PC-3 (cell line): ENCODE measurements at regions not wholly inside any gene's neighbourhood (a gene's known extent, or its start where the extent isn't known, plus 50 kb on each side); places are given as distances from the start of the nearest gene placed in this dataset. TPM values are rescaled to one million over a fixed set of nuclear protein-coding genes. Genes with fewer than 3 reads are reported as not detected.
"Not testable (repeated sequence)": the region's sequence is repeated elsewhere in the genome, so short reads cannot be mapped to it uniquely, and the experiment has no call there.

Source experiments
- ATAC-seq: fragments of 200-7000 bp; cut with Tn5 transposase; 2 replicates; pipeline ENCODE4 v1.9.1; 2020; ENCODE audit warnings: mild to moderate bottlenecking, moderate library complexity
- BruUV-seq: library from RNA; stranded (reverse); fragments of 400-500 nt; replicated peaks from 2 replicates; lab custom pipeline; 2021; lab: Mats Ljungman, UMichigan
- CTCF ChIA-PET: fragments of 300-600 bp; sonication (Branson Sonifier 250); formaldehyde crosslinking; loops from one replicate; lab custom pipeline; 2022; ENCODE audit warnings: antibody characterized with exemption; lab: Charles Lee
- POLR2A ChIA-PET: fragments of 300-600 bp; sonication (Branson Sonifier 250); formaldehyde crosslinking; loops from one replicate; lab custom pipeline; 2022; ENCODE audit warnings: antibody characterized with exemption; ENCODE audit not compliant: unreplicated experiment; lab: Charles Lee
- DNase-seq: peaks from one replicate; pipeline ENCODE4 v3.0.0-alpha.2; 2015
- H2AFZ ChIP-seq: fragments of 300-600 bp; sonication (generic); 2 replicates; pipeline ENCODE4 v1.6.0; 2016; ENCODE audit warnings: antibody characterized with exemption, low read length
- H3F3A ChIP-seq: fragments of 300-600 bp; sonication (generic); one replicate; pipeline ENCODE4 v1.6.0; 2017; ENCODE audit warnings: antibody characterized with exemption, low read length, control low read depth, mild to moderate bottlenecking; ENCODE audit not compliant: unreplicated experiment
- H3K27ac ChIP-seq: fragments of 300-600 bp; sonication (generic); 2 replicates; pipeline ENCODE4 v1.5.1; 2016; ENCODE audit warnings: mild to moderate bottlenecking, low read length
- H3K27me3 ChIP-seq: fragments of 300-600 bp; sonication (generic); 2 replicates; pipeline ENCODE4 v1.6.1; 2016; ENCODE audit warnings: low read length, mixed read lengths
- H3K36me3 ChIP-seq: fragments of 300-600 bp; sonication (generic); 2 replicates; pipeline ENCODE4 v1.6.1; 2016; ENCODE audit warnings: low read depth, mixed run types, low read length, mixed read lengths
- H3K4me1 ChIP-seq: fragments of 300-600 bp; sonication (generic); 2 replicates; pipeline ENCODE4 v1.5.1; 2016; ENCODE audit warnings: low read length; ENCODE audit not compliant: insufficient read depth
- H3K4me2 ChIP-seq: fragments of 300-600 bp; sonication (generic); 2 replicates; pipeline ENCODE4 v1.6.0; 2016; ENCODE audit warnings: low read length
- H3K4me3 ChIP-seq: fragments of 300-600 bp; sonication (generic); 2 replicates; pipeline ENCODE4 v1.5.1; 2016; ENCODE audit warnings: mild to moderate bottlenecking, low read length, mixed read lengths
- H3K79me2 ChIP-seq: fragments of 300-600 bp; sonication (generic); 2 replicates; pipeline ENCODE4 v1.6.1; 2017; ENCODE audit warnings: low read length, mixed read lengths
- H3K9ac ChIP-seq: fragments of 300-600 bp; sonication (generic); 2 replicates; pipeline ENCODE4 v1.6.0; 2016; ENCODE audit warnings: mild to moderate bottlenecking, low read length
- H3K9me2 ChIP-seq: fragments of 300-600 bp; sonication (generic); replicated peaks from 2 replicates; pipeline ENCODE4 v1.6.1; 2016; ENCODE audit warnings: mixed run types, low read length, mixed read lengths
- H3K9me3 ChIP-seq: fragments of 300-600 bp; sonication (generic); 2 replicates; pipeline ENCODE4 v1.6.1; 2016; ENCODE audit warnings: low read length, mixed read lengths
- H4K20me1 ChIP-seq: fragments of 300-600 bp; sonication (generic); 2 replicates; pipeline ENCODE4 v1.6.1; 2016; ENCODE audit warnings: low read length, mixed read lengths
- CTCF ChIP-seq: fragments of 300-600 bp; sonication (generic); conservative IDR thresholded peaks from 2 replicates; pipeline ENCODE4 v1.5.1; 2017; ENCODE audit warnings: antibody characterized with exemption, low read depth, mild to moderate bottlenecking, low read length
- EZH2 ChIP-seq: fragments of 300-600 bp; sonication (generic); IDR thresholded peaks from one replicate; pipeline ENCODE4 v1.6.1; 2017; ENCODE audit warnings: antibody characterized with exemption, mild to moderate bottlenecking, low read length; ENCODE audit not compliant: unreplicated experiment
- EZH2phosphoT487 ChIP-seq: fragments of 300-600 bp; sonication (generic); IDR thresholded peaks from 2 replicates; pipeline ENCODE4 v1.6.1; 2018; ENCODE audit warnings: mild to moderate bottlenecking, antibody characterized with exemption, low read length, borderline replicate concordance
- intact Hi-C: fragments of 100-400 bp; cut with micrococcal nuclease; formaldehyde crosslinking; loops from 2 replicates; pipeline ENCODE4 v1.9.0; 2023
- microRNA-seq: library from miRNA; unstranded; fragments of <30 nt; microRNA quantifications from one replicate; pipeline ENCODE4 v1.1.0, GENCODE V29; 2020; ENCODE audit not compliant: unreplicated experiment

- peak overlapping the region; percentile 5; the same call in 1 of the 2 replicates for H3K27ac ChIP-seq
- TF ChIP-seq EZH2phosphoT487 = no peak
- no peak for TF ChIP-seq CTCF
- TF ChIP-seq EZH2 = no peak
- ATAC-seq (no peak), DNase-seq (no peak)
- ChIA-PET CTCF (no interaction called here), POLR2A (no interaction called here)
- no peak overlapping the region for H3K9ac ChIP-seq
- no peaks in the 10 kb centered on the region for H3F3A ChIP-seq
- H3K4me3 ChIP-seq = no peak overlapping the region
- H3K9me3 ChIP-seq = no peaks in the 10 kb centered on the region
- no peaks in the 10 kb centered on the region for H3K36me3 ChIP-seq
- peaks cover 15% of the 10 kb centered on the region for H3K4me1 ChIP-seq
- no peaks in the 10 kb centered on the region for H4K20me1 ChIP-seq
- no peaks in the 10 kb centered on the region for H3K9me2 ChIP-seq
- no TSS peak for BruUV-seq
- H2AFZ ChIP-seq = no peak overlapping the region
- H3K4me2 ChIP-seq = no peak overlapping the region
- intact Hi-C loops = no loop called here
- no peaks in the 10 kb centered on the region for H3K79me2 ChIP-seq
- H3K27me3 ChIP-seq = no peaks in the 10 kb centered on the region
Observed at GRCh38 chr6:106724337-106724736, 95.0 kb downstream of the QRSL1 start.

GRCh38 chr6:106723419-106723818 lies 94.0 kb downstream of the QRSL1 start:
- H3K79me2 ChIP-seq, POLR2A ChIA-PET, DNase-seq, H3K9ac ChIP-seq, H4K20me1 ChIP-seq, BruUV-seq, H3K9me2 ChIP-seq, H2AFZ ChIP-seq, H3F3A ChIP-seq, H3K27ac ChIP-seq, H3K27me3 ChIP-seq, intact Hi-C loops, H3K4me3 ChIP-seq, H3K9me3 ChIP-seq, H3K4me2 ChIP-seq, H3K36me3 ChIP-seq, CTCF ChIA-PET: not testable (repeated sequence)
- peaks cover 15% of the 10 kb centered on the region for H3K4me1 ChIP-seq
- peak; percentile 37; the same call in 1 of the 2 replicates for ATAC-seq

GRCh38 chr6:106721189-106721588 lies 91.8 kb downstream of the QRSL1 start:
- H3K9me2 ChIP-seq, H4K20me1 ChIP-seq, CTCF ChIA-PET, H3K27me3 ChIP-seq, BruUV-seq, intact Hi-C loops, H3F3A ChIP-seq, H2AFZ ChIP-seq, H3K9me3 ChIP-seq, H3K9ac ChIP-seq, POLR2A ChIA-PET, H3K79me2 ChIP-seq, H3K36me3 ChIP-seq: not testable (repeated sequence)
- H3K4me2 ChIP-seq = peak overlapping the region; percentile 61
- ATAC-seq = peak; percentile 70
- peak overlapping the region; percentile 32; the same call in 1 of the 2 replicates for H3K4me3 ChIP-seq
- peak; percentile 76 for DNase-seq
- peak overlapping the region; percentile 73 for H3K27ac ChIP-seq
- peaks cover 15% of the 10 kb centered on the region for H3K4me1 ChIP-seq

Small RNA genes lying in the stretch of these regions (microRNA-seq; reads per million reads assigned to microRNA genes)
- gene MIR587 = not detected
